ENCODE measurements at regions not wholly inside any gene's neighbourhood (a gene's known extent, or its start where the extent isn't known, plus 50 kb on each side); places are given as distances from the start of the nearest gene placed in this dataset.

DNA sequence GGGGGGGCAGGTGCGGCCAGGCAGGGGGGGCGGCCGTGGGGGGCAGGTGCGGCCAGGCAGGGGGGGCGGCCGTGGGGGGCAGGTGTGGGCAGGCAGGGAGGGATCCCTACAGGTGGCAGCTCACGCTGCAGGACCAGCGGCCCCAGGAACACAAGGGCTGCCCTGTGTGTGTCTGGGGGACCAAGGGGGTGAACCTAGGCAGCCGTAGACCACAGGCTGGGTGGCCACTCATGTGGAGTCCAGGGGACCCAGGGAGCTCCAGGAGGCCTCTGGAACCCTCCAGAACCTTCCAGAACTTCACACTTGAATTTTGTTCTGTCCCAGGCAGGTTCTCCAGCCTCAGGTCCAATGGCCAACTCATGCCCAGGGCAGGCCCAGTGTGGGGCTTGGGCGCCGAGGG is 51.6 kb upstream of the EGFL7 start:
- TF ChIP-seq, protein P1, sequence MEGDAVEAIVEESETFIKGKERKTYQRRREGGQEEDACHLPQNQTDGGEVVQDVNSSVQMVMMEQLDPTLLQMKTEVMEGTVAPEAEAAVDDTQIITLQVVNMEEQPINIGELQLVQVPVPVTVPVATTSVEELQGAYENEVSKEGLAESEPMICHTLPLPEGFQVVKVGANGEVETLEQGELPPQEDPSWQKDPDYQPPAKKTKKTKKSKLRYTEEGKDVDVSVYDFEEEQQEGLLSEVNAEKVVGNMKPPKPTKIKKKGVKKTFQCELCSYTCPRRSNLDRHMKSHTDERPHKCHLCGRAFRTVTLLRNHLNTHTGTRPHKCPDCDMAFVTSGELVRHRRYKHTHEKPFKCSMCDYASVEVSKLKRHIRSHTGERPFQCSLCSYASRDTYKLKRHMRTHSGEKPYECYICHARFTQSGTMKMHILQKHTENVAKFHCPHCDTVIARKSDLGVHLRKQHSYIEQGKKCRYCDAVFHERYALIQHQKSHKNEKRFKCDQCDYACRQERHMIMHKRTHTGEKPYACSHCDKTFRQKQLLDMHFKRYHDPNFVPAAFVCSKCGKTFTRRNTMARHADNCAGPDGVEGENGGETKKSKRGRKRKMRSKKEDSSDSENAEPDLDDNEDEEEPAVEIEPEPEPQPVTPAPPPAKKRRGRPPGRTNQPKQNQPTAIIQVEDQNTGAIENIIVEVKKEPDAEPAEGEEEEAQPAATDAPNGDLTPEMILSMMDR (IDR thresholded peaks at IDR 0.05), result no peak
- TF ChIP-seq POLR2A (IDR thresholded peaks at IDR 0.05) (no peak), POLR2AphosphoS5 (IDR thresholded peaks at IDR 0.05) (no peak), EP300 (IDR thresholded peaks at IDR 0.05) (no peak)

All from upper lobe of left lung (tissue), 4 donors.